HG03354 (cell line): ENCODE measurements at regions not wholly inside any gene's neighbourhood (a gene's known extent, or its start where the extent isn't known, plus 50 kb on each side); places are given as distances from the start of the nearest gene placed in this dataset.
"Not testable (repeated sequence)": the region's sequence is repeated elsewhere in the genome, so short reads cannot be mapped to it uniquely, and the experiment has no call there.

Experiments used
- ATAC-seq: cut with Tn5 transposase; IDR thresholded peaks from one replicate; pipeline ENCODE4 v1.9.1; 2021; ENCODE audit warnings: mild to moderate bottlenecking; ENCODE audit not compliant: unreplicated experiment, poor library complexity, severe bottlenecking

- peak; percentile 100 for ATAC-seq
Measured at GRCh38 chr4:84235126-84235944, 263.8 kb downstream of the NKX6-1 start.

GRCh38 chr4:84232309-84233095 lies 266.6 kb downstream of the NKX6-1 start:
- ATAC-seq, result no peak

GRCh38 chr4:84231539-84232055 lies 267.5 kb downstream of the NKX6-1 start:
- no peak for ATAC-seq

GRCh38 chr4:84224522-84224921 lies 274.6 kb downstream of the NKX6-1 start:
- ATAC-seq, result no peak

GRCh38 chr4:84221704-84222103 lies 277.4 kb downstream of the NKX6-1 start:
- ATAC-seq, result no peak

GRCh38 chr4:84220990-84221389 lies 278.1 kb downstream of the NKX6-1 start:
- ATAC-seq, result no peak

GRCh38 chr4:84219656-84220055 lies 279.4 kb downstream of the NKX6-1 start:
- no peak for ATAC-seq

- no peak for ATAC-seq
Measured at GRCh38 chr4:84218031-84218430, 281.1 kb downstream of the NKX6-1 start.

- ATAC-seq, result no peak
Measured at GRCh38 chr4:84215217-84215616, 283.9 kb downstream of the NKX6-1 start.

- not testable (repeated sequence) for ATAC-seq
Measured at GRCh38 chr4:84206226-84206625, 292.9 kb downstream of the NKX6-1 start.

GRCh38 chr4:84189144-84189543 lies 309.9 kb downstream of the NKX6-1 start:
- no peak for ATAC-seq

- ATAC-seq, result no peak
Measured at GRCh38 chr4:84179409-84179808, 319.7 kb downstream of the NKX6-1 start.

- ATAC-seq, result no peak
Measured at GRCh38 chr4:84177831-84178542, 321.1 kb downstream of the NKX6-1 start.

- ATAC-seq, result no peak
Measured at GRCh38 chr4:84176016-84176415, 323.1 kb downstream of the NKX6-1 start.

- no peak for ATAC-seq
Measured at GRCh38 chr4:84171871-84172270, 327.2 kb downstream of the NKX6-1 start.

GRCh38 chr4:84167564-84167963 lies 331.5 kb downstream of the NKX6-1 start:
- ATAC-seq, result no peak

GRCh38 chr4:84167093-84167492 lies 332.0 kb downstream of the NKX6-1 start:
- no peak for ATAC-seq

GRCh38 chr4:84166486-84166885 lies 332.6 kb downstream of the NKX6-1 start:
- ATAC-seq, result no peak

- ATAC-seq, result no peak
Measured at GRCh38 chr4:84164201-84164600, 334.9 kb downstream of the NKX6-1 start.

- no peak for ATAC-seq
Measured at GRCh38 chr4:84159762-84160161, 339.3 kb downstream of the NKX6-1 start.
